Choroid plexus epithelial cell (primary cell): ENCODE measurements at regions not wholly inside any gene's neighbourhood (a gene's known extent, or its start where the extent isn't known, plus 50 kb on each side); places are given as distances from the start of the nearest gene placed in this dataset.

Source experiments
- DNase-seq: peaks from one replicate; pipeline ENCODE4 v3.0.0-alpha.2; 2010; ENCODE audit warnings: low read depth
- H3K4me3 ChIP-seq: 2 replicates; pipeline ENCODE4 v1.5.1; 2011; ENCODE audit warnings: low read depth, mild to moderate bottlenecking, control low read depth, low read length, moderate library complexity
- TF ChIP-seq, protein P1 (sequence below): conservative IDR thresholded peaks from 2 replicates; pipeline ENCODE4 v1.5.1; 2011; ENCODE audit warnings: low read depth, mild to moderate bottlenecking, control low read depth, inconsistent platforms, low read length, moderate library complexity

DNA sequence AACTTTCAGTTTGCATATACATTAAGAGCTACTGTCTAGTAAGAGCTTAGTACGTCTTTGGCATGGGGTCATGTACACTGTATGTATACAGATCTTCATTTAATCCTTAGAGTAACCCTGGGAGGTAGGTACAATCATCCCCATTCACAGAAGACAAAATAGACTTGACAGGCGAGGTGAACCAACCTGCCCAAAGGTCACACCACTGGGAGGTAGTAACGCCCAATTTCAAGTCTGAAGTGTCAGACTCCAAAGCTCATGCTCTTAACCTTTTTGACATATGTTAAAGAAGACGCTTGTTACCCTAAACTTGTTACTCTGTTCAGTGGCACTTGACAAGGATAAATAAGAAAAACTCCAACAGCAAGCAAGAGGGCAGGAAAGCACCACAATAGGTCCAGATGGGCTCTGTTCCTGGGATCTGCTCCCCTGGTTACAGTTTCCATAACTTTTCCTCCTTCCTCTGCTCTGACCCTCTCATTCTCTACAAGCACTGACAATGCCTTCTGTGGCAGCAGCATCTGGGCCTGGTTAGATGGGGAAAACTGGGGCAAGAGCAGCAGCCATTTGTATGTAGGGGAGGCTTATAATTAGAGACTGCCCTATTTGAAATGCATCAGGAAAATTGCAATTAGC is 64.7 kb upstream of the SERTAD2 start:
- no peak for DNase-seq
- H3K4me3 ChIP-seq: no peak overlapping the region
- TF ChIP-seq, protein P1, sequence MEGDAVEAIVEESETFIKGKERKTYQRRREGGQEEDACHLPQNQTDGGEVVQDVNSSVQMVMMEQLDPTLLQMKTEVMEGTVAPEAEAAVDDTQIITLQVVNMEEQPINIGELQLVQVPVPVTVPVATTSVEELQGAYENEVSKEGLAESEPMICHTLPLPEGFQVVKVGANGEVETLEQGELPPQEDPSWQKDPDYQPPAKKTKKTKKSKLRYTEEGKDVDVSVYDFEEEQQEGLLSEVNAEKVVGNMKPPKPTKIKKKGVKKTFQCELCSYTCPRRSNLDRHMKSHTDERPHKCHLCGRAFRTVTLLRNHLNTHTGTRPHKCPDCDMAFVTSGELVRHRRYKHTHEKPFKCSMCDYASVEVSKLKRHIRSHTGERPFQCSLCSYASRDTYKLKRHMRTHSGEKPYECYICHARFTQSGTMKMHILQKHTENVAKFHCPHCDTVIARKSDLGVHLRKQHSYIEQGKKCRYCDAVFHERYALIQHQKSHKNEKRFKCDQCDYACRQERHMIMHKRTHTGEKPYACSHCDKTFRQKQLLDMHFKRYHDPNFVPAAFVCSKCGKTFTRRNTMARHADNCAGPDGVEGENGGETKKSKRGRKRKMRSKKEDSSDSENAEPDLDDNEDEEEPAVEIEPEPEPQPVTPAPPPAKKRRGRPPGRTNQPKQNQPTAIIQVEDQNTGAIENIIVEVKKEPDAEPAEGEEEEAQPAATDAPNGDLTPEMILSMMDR: no peak

DNA sequence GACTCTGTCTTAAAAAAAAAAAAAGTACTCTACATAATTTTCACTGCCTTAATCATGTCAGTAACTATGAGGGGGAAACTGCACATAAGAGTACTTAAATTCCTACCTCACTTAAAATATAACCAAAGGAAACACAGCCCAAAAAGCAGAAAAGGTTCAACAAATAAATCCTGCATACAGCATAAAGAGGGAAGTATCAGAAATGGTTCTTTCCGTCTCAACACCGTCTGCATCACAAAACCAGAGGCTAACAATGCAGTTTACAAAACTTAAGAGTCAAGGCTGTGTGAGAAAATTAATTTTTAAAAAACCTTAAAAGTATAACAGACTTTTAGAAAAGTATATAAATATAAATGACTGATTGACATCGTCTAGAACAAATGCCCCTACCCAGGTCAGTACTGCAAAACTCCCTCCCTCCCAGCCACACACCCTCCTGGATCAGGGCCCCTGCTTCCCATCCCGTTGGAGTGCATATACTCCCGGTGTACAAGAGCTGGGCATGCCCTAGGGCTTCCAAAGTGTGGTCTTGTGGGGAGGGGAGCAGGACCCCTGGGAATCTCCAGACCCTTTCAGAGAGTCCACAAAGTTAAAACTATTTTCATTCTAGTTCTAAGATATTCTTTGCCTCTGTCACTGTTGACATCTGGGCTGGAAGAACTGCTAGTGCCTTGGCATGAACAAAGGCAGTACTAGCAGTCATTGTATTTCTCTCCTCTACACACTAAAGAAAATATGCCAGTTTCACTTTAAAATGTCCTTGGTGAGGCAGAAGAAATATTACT is 67.0 kb upstream of the SERTAD2 start:
- TF ChIP-seq, protein P1: no peak
- DNase-seq: no peak
- no peak overlapping the region for H3K4me3 ChIP-seq

DNA sequence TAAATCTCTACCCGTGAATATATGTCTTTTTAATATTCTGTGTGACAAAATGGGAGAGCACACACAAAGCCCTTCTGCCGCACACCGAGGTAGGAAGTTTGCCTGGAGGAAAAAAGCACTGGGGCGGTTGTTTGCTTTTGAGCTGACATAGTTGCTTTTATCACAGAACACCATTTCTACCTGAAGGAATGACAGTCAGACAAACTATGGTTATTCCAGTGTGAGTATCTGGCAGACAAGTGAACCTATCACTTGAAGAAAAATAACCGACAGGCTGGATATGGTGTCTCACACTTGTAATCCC is 67.6 kb upstream of the SERTAD2 start:
- H3K4me3 ChIP-seq: no peak overlapping the region
- TF ChIP-seq, protein P1: no peak

DNA sequence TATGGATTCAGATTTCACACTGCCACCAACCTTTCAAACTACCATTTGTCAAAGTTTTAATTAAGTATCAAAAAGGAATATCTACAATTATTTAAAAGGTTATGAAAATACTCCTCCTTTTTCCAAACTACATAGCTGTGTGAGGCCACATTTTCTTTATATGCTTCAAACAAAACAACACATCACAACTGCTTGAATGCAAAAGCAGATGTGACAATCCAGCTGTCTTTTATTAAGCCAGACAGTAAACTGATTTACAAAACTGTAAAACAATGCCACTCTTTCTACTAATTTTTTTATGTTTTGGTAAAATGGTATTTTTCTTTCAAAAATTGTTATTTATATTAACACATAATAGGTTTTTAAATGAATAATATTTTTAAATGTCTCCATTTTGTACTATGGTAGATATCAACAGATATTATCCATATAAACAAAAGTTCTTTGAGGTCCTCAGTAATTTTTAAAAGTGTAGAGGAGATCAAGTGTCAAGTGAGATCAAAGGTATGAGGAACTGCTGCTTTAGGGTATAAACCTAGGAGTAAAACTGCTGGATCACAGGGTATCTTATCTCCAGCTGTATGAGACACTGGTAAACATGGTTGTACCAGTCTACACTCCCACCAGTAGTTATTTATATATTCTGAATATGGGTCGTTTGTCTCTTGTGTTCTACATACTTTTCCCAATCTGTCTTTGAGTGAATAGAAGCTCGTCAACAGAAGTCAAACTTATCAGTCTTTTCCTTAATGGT is 68.8 kb upstream of the SERTAD2 start:
- DNase-seq: no peak
- TF ChIP-seq, protein P1: no peak
- no peak overlapping the region for H3K4me3 ChIP-seq

More for the DNA sequence above, 67.6 kb upstream of the SERTAD2 start:
- no peak for DNase-seq

DNA sequence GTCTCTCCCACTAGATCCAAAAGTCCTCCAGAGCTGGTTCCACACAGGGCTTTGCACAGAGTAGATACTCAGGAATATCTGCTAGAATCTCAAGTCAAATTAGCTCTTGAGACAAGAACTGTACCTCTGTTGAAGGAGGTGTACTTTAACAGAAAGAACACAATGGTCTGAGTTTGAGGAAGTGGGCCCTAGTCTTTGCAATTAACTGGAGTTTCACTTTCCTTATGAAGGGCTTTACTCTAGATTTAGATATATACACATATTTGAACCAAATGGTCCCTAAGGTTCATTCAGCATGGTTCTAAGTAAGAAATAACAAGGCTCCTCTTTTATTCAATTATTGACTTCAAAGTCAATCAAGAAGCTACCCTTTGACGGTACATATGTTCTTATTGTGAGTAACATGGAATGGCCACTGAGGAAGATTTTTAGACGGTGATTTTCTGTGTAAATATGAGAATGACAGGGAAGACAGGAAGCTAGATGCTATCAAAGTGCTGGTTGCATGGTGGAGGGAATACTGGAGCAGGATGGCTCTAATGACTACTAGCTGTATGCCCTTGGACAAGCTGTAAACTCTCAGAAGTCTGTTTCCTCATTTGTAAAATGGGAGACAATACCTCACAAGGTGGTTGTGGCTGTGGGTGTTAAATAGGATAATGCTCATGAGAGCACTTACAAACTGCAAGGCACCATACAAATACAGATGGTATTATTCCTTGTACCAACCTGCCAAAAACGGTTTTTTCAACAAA is 73.5 kb upstream of the SERTAD2 start:
- H3K4me3 ChIP-seq: no peak overlapping the region
- DNase-seq: no peak
- TF ChIP-seq, protein P1: no peak

DNA sequence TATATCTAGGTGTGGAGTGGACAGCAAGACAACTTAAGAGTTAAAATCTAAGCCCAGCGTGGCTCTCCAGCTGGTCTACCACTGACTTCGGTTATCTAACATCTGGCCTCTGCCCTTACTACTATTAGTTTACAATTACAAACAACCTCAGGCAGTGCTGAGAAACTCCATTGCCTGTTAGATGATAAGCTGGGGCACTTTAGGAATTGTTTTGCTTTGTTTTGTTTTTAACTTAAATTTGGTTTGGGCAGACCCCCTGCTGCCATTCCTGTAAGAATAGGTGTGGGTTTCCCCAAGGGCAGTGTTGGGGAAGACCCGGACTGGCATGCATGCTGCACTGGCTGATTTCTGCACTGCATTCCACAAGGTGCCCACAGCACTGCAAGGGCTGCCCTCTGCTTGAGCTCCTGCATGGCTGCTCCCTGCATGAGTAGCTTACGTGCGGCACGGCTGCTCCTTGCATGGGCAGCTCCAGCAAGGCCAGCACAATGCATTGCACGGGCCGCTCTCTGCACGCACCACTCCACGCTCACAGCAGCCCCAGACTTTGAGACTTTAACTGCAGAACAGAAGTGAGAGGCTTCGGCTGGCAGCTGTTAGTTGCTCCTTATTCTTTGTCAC is 74.2 kb upstream of the SERTAD2 start:
- no peak for DNase-seq
- H3K4me3 ChIP-seq: no peak overlapping the region
- TF ChIP-seq, protein P1: no peak
